HG02763 (cell line): ENCODE measurements at regions not wholly inside any gene's neighbourhood (a gene's known extent, or its start where the extent isn't known, plus 50 kb on each side); places are given as distances from the start of the nearest gene placed in this dataset.
"Not testable (repeated sequence)": the region's sequence is repeated elsewhere in the genome, so short reads cannot be mapped to it uniquely, and the experiment has no call there.

Source experiments
- ATAC-seq: cut with Tn5 transposase; IDR thresholded peaks from one replicate; pipeline ENCODE4 v1.9.1; 2021; ENCODE audit warnings: mild to moderate bottlenecking, moderate library complexity; ENCODE audit not compliant: unreplicated experiment

DNA sequence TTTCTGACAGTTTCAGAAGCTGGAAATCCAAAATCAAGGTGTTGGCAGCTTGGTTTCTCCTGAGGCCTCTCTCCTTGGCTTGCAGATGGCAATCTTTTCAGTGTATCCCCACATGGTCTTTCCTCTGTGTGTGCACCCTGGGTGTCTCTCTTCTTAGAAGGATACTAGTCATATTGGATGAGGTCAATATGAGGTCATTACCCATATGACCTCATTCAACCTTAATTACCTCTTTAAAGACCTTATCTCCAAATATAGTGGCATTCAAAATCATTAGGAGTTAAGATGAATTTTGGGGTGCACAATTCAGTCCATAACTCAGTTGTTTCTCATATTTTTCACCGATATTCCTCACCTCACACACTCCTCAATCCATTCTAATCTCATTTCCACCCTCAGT, 92.4 kb upstream of the TGM3 start:
- no peak for ATAC-seq

DNA sequence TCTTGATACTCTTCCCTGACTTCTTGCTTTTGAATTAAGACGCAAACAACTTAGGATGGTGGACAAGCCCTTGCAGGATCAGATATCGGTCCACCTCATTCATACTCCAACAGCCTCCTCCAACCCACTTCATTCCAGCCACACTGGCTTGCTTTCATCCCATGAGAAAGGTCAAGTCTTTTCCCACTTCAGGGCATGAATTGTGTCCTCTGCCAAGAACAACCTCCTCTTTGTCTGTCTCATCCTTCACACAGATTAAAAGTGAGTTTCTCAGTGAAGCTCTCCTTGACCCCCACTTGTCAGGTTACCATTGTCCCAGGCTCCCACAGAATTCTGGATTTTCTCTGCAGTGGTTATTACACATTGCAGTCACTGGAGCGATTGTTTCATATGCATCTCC, 91.8 kb upstream of the TGM3 start:
- ATAC-seq, result no peak

DNA sequence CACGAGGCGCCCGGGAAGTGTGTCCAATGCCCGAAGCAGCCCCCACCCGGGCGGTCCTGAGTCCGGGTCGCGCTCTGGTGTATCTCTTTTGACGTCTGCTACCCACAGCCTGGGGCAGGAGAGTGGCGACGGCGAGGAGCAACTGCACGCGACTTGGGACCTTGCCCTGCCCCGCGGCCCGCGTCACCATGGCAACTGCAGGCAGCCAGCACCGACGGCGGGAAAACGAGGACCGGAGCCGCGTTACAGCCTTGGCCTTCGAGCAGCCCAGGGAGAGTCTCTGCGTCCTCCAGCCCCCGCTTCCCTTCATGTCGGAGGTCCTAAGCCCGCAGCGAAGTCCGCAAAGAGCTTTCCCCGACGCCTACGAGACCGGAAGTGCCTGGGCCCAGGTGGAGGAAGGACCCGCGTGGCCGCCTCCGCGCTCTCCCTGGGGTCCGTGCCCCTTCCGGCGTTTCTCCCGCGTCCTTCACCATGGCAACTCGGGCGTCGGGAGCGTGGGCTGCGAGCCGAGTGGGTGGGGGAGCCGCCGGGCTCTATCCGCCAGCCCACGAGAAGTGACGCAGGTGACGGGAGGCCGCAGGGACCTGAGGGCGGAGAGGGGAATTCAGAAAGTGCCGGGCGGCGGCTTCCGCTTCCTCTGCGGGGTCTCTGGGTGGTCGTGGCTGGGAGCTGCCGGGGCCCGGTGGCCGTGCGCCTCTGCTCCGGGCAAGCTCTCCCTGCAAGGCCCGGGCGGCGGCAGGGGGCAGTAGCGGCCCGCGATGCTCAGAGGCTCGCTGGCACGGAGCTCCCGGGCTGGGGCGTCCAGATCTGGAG, 88.6 kb upstream of the TGM3 start:
- ATAC-seq, result peak; percentile 45

DNA sequence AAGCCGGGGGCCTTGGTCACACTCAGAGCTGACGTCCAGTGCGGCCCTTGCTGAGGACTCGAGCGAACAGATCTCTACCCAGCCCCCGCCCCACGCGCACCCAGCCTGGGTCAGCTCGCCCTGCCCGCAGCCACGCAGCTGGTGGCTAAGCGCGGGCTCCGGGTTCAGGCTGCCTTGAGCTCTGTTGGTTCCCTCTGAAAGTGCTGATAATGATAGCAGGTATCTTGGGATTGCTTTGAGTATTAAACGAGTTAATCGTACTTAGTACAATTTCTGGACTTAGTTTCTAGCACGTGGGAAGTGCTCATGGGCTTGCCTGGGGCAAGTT, 88.1 kb upstream of the TGM3 start:
- ATAC-seq, result peak; percentile 8

DNA sequence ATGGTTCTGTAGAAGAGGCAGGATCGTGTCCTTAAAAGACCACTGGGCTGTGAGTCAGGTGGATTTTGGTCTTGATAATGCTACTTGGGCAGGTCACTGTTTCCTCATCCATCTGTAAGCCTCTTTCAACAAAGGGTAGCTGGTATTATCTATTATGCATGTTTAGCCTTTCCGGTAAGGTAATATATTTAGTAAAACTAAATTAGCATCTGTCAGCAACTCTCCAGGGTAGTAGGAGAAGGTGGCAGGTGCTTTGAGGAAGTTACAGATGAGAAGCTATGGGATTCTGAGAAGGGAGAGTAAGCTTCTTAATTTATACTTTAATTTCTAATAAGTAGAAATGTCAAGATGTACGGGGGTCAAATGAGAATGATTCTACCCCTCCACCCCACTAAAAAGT, 86.9 kb upstream of the TGM3 start:
- no peak for ATAC-seq

DNA sequence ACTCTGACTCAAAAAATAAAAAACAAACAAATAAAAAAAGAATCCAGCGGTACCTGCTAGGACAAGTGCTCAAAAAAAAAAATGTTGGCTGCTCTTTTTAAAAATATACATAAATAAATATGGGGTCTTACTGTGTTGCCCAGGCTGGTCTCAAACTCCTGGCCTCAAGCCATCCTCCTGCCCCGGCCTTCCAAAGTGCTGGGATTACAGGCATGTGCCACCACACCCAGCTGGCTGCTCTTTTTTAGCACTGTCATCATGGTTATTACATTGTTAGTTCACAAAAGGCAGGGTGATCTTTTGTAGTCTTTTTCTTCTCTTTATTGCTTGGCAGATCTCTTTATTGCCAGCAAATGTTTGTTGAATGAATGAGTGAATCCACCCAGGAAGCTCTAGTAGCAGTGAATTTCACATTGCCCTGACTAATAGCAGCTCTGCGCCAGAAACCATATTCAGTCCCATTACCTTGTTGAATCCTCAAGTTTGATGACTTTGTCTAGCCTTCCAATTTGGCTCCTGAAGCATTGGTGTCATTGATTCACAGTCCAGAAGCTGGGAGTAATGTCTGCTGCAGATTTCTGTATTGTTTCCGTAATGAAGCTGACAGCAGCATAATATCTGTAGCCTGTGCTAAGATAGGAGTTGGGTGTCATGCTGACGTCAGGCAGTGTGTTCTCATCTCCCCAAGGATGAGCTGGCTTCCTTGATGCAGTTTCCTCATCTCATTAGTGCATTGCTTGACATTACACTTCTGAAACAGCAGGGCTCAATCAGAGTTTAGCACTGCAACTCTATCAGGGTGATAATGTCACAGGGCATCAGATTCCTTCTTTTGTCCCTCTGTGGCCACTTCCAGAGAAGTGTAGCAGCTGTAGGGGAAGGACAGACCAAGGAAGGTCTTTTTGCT, 84.9 kb upstream of the TGM3 start:
- no peak for ATAC-seq

DNA sequence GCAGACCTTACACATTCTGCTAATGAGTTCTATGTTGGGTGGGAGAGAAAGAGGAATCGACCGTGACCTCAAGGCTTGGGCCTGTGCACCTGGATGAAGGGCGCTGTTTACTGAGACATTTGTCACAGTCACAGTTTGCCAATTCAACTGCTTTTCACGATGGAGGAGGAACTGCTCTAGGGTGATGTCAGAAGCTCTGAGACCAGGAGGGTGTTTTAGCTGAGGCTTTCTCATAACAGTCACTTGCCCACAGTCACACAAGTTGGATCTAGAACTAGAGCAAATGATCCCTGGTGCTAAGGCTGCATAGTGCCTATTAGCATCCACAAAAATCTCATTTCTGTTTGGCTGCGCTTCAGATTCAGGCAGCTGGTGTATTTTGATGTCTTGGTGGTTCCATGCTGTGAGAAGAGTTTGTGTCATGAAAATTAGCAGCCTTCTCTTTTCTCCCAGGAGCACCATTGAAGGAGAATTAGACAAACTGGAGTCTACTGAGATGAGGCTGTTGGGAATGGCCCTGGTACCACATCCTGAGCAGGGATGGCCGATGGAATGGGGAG, 83.3 kb upstream of the TGM3 start:
- ATAC-seq, result no peak

DNA sequence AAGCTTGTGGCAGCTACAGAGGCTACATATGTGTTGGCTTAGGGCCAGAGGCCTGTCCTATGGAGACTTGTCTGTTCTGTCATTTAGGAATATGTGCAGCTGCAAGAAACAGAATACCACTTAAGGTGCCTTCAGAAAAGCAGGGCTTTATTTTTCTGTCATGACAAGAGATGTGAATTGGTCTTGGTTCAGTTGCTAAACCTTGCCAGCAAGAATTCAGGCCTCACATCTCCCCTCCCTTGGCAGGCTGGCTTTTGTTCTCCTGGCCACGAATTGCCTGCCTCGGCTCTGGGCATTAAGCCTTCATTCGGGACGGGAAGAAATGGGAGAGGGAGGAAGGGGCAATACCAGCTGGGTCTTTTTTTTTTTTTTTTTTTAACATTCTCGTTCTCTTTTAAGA, 82.4 kb upstream of the TGM3 start:
- ATAC-seq, result no peak

DNA sequence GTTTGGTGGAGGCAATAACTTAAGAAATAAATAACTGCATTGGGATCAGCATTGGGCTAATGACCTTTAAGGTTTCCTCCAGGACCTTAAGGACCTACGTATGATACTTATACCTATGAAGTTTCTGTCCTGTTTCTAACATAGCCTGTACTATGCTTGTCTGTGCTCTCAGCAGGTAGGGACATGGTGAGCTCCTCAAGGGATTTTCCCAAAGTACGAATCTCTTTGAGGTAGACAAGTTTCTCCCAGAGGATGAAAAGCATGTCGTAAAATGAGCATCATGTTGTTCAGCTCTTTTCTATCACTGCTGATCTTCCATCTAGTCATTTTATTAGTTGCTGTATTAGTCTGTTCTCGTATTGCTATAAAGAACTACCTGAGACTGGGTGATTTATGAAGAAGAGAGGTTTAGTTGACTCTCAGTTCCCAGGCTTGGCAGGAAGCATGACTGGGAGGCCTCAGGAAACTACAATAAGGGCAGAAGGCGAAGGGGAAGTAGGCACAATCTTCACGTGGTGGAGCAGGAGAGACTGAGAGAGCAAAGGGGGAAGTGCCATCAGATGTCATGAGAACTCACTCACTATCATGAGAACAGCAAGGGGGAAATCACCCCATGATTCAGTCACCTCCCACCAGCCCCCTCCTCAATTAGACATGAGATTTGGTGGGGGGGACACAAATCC, 77.8 kb upstream of the TGM3 start:
- ATAC-seq, result no peak

DNA sequence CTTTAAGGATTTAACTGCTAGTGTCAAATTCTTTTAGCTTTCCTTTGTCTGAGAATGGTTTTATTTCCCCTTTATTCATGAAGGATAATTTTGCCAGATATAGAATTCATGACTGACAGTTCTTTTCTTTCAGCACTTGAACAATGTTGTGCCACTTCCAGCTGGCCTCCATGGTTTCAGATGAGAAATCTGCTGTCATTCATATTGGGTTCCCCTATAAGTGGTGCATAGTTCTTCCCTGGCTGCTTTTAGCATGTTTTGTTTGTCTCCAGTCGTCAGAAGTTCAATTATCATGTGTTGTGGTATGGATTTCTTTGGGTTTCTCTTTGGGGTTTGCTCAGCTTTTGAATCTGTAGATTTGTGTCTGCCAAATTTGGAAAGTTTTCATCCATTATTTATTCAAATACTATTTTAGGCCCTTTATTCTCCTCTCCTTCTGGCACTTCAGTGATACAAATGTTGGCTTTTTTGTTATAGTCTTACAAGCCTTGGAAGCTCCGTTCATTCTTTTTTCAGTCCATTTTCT, 76.3 kb upstream of the TGM3 start:
- ATAC-seq, result no peak

DNA sequence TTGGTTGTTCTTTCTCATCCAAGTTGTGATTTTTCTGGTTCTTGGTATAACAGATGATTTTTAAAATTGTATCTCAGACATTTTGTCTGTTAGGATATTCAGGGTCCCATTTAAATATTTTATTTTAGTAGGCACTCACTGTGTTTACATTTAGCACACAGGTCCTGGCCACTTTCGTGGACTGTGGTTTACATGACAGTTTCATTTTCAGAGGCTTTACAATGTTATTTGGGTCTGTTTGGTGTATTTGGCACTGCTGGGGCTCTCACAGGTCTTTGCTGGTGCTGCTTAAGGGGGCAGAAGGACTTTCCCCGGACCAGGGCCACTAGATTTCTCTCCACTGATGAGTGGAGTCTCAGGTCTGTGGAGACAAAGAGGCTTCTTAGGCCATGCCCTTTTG, 75.5 kb upstream of the TGM3 start:
- ATAC-seq, result no peak

DNA sequence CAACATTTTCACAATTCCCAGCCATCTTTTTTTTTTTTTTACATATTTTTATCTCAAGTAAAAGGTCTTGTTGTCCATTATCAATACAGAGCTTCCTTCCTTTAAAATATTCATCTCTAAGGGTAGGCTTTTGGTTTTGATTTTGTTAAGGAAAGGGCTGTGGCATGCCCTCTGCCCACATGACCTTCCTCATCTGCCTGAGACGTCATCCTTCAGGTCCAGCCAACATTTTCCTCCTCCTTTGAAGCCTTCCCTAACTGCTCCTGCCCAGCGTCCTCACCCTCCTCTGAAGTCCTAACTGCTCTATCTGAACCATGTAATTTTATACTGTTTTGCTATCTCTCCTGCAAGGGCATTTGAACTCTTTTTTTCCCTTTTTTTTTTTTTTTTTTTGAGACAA, 73.9 kb upstream of the TGM3 start:
- ATAC-seq, result no peak

DNA sequence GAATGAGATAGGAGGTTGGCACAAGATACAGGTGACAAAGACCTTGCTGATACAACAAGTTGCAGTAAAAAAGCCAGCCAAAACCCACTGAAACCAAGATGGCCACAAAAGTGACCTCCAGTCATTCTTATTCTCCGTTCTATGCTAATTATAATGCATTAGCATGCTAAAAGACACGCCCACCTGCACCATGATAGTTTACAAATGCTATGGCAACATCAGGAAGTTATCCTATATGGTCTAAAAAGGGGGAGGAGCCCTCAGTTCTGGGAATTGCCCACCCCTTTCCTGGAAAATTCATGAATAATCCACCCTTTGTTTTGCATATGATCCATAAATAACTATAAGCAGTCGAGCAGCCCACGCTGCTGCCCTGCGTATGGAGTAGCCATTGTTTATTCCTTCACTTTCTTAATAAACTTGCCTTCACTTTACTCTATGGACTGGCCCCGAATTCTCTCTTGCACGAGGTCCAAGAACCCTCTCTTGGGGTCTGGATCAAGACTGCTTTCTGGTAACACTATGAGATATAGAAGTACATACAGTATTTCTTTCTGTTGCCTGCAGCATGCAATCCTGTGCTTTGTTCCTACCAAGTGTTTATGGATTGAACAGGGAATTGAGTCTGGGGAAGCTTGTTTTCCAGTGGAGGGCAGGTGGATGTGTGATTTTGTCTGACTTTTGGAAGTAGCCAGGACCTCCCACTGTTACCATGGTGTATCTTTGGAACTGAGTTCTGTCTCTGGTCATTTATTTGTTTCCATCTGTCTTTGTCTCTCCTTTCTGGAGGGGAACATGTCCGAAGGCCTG, 72.0 kb upstream of the TGM3 start:
- ATAC-seq, result no peak

DNA sequence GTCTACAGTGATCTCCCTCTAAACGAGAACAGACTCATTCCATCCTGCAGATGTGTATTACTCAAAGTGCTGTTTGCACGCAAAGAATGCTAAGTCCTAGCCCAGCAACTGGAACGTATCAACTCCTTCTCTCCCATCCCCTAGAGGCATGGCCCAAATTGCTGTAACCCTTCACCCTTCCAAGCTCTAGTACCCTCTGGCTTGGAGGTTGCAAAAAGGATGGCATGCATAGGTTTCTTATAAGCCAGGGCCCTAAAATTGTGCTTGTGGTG, 71.5 kb upstream of the TGM3 start:
- no peak for ATAC-seq

DNA sequence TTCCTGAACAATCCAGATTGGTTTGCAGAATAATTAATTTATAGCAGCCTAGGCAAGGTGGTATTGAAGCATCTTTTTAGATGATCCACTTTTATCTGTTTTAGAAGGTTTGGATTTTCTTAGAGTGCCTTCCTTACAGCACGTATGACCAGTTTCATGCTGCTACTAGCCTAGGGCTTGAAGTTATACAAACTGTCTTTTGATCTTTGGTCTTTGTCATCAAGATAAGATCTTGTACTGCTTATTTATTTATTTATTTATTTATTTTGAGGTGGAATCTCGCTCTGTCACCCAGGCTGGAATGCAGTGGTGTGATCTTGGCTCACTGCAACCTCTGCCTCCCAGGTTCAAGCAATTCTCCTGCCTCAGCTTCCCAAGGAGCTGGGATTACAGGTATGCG, 68.5 kb upstream of the TGM3 start:
- ATAC-seq, result not testable (repeated sequence)

DNA sequence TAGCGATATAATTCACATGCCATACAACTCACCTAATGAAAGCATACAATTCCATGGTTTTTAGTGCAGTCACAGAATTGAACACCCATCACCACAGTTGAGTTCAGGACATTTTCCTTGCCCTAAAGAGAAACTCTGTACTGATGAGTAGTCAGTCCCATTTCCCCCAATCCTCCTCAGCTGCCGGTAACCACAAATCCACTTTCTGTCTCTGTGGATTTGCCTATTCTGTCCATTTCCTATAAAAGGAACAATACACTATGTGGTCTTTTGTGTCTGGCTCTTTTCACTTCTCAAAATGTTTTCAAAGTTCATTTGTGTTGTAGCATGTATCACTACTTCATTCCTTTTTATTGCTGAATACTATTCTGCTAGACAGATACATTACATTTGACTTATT, 67.9 kb upstream of the TGM3 start:
- no peak for ATAC-seq

DNA sequence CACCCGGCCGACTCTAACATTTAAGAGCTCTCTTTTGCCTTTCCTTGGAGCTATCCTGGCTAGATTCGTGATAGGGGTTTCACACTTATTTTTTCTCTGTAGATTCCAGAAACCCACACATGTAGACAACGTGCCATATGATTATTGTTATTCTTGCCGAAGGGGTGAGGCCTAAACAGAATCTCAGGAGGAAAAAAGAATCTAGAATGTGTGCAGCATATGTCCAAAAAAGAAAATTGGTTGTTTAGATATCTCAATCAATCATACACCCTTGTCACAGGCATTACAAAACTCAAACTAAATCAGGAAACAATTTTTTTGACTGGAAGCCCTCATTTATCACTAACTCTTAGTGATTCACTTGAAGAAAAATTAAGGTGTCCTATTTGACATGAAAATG, 66.9 kb upstream of the TGM3 start:
- ATAC-seq, result no peak

DNA sequence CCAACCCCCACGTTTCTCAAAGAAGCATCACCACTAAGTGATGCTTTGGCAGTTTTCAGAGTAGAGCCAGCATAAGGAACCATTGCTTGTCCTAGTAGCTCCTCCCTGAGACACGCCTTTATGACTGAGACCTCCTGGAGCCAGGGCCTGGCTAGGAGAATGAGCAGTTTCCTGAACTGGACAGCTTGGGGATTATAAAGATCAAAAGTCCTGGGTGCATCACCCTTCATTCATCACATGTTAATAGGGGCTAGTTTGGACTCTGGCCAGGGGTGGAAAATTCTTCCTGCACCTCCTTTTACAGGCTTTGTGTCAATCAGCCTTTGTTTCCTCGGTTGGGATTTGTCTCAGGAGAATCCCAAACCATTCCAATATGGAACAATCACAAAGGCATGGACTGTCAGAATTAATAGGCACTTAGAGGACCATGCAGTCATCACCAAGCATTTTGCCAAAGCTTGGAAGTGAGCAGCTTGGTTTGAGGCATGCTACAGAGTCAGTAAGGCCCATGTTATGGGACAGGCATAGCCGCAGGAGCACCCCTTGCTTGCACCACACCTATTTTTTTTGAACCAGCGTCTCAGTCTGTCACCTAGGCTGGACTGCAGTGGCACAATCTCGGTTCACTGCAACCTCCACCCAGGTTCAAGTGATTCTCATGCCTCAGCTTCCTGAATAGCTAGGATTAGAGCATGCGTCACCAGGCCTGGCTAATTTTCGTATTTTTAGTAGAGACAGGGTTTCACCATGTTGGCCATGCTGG, 64.9 kb upstream of the TGM3 start:
- no peak for ATAC-seq

DNA sequence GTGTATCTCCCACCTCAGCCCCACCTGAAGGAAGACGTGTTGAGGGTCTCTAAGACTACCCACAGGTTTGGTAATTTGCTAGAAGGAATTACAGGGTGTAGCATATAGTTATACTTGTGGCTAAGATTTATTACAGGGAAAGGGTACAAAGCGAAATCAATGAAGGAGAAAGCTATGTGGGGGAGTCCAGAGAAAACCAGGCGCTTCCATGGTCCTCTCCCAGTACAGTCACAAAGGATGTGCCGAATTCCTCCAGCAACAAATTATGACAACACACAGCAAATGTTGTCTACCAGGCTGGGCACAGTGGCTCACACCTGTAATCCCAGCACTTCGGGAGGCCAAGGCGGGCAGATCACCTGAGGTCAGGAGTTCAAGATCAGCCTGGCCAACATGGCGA, 64.1 kb upstream of the TGM3 start:
- ATAC-seq, result no peak

DNA sequence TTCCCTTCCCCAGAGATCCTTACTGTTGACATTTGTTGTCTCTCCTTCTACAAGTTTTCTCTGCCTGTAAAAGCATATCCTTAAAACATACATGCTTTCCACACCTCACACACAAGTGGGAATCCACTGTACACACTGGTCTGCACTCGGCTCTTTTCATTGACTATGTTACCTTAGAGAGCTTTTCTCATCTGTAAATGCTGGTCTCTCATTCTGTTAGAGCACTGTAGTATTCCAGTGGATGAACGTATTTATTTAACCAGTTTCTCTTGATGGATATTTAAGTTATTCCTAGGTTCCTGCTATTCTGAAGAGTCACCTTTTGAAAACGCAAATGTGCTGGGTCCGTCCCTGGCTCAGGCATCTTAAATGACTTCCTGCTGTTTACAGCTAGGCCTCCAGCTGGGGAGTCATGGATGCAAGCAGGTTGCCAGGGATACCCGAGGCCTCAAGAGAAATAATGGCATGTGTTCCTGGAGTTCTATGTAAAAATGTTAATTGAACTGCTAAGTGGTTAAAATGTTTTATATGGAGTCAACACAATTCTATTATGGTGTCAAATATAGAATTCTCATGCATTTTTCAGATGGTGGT, 61.1 kb upstream of the TGM3 start:
- no peak for ATAC-seq
